OCI-LY7 (cell line): ENCODE measurements at regions not wholly inside any gene's neighbourhood (a gene's known extent, or its start where the extent isn't known, plus 50 kb on each side); places are given as distances from the start of the nearest gene placed in this dataset.

Source experiments
- BruUV-seq: library from RNA; stranded (reverse); fragments of 400-500 nt; replicated peaks from 2 replicates; lab custom pipeline; 2021; lab: Mats Ljungman, UMichigan
- CTCF ChIA-PET: fragments of 300-600 bp; sonication (Branson Sonifier 250); formaldehyde crosslinking; loops from one replicate; lab custom pipeline; 2022; ENCODE audit warnings: antibody characterized with exemption; ENCODE audit not compliant: unreplicated experiment; lab: Charles Lee
- POLR2A ChIA-PET: fragments of 300-600 bp; sonication (Branson Sonifier 250); formaldehyde crosslinking; loops from one replicate; lab custom pipeline; 2022; ENCODE audit warnings: antibody characterized with exemption; lab: Charles Lee
- DNase-seq: peaks from one replicate; pipeline ENCODE4 v3.0.0-alpha.2; 2015; ENCODE audit warnings: low spot score
- H2AFZ ChIP-seq: fragments of 200-600 bp; sonication (generic), shearing (Covaris generic); 2 replicates; pipeline ENCODE4 v1.6.1; 2014; ENCODE audit warnings: mild to moderate bottlenecking, antibody characterized with exemption, low read length, moderate library complexity
- H3K27ac ChIP-seq: fragments of 200-600 bp; sonication (generic); 2 replicates; pipeline ENCODE4 v1.5.1; 2014; ENCODE audit warnings: mixed run types, low read depth, mild to moderate bottlenecking, moderate library complexity, low read length, inconsistent platforms; ENCODE audit not compliant: poor library complexity, severe bottlenecking
- H3K36me3 ChIP-seq: fragments of 200-600 bp; sonication (generic); 2 replicates; pipeline ENCODE4 v1.6.1; 2014; ENCODE audit warnings: mild to moderate bottlenecking, antibody characterized with exemption, low read length, moderate library complexity, mixed read lengths; ENCODE audit not compliant: insufficient read depth
- H3K4me1 ChIP-seq: fragments of 200-600 bp; sonication (generic); 2 replicates; pipeline ENCODE4 v1.5.1; 2014; ENCODE audit warnings: mild to moderate bottlenecking, low read length; ENCODE audit not compliant: insufficient read depth, poor library complexity, severe bottlenecking
- H3K4me2 ChIP-seq: fragments of 200-600 bp; sonication (generic); 2 replicates; pipeline ENCODE4 v1.6.1; 2014; ENCODE audit warnings: mild to moderate bottlenecking, low read length
- H3K4me3 ChIP-seq: fragments of 200-600 bp; sonication (generic); 2 replicates; pipeline ENCODE4 v1.5.1; 2014; ENCODE audit warnings: mild to moderate bottlenecking, low read depth, low read length; ENCODE audit not compliant: poor library complexity, severe bottlenecking
- H3K79me2 ChIP-seq: fragments of 200-600 bp; sonication (generic); 2 replicates; pipeline ENCODE4 v1.6.1; 2016; ENCODE audit warnings: low read depth, mild to moderate bottlenecking, low read length, moderate library complexity, mixed read lengths; ENCODE audit not compliant: insufficient read depth
- H3K9me2 ChIP-seq: fragments of 200-600 bp; sonication (generic); 2 replicates; pipeline ENCODE4 v1.6.1; 2016; ENCODE audit warnings: mild to moderate bottlenecking, low read length, mixed read lengths; ENCODE audit not compliant: insufficient read depth
- H3K9me3 ChIP-seq: fragments of 200-600 bp; sonication (generic); 2 replicates; pipeline ENCODE4 v1.6.1; 2014; ENCODE audit warnings: mild to moderate bottlenecking, mixed run types, low read length, mixed read lengths
- H4K20me1 ChIP-seq: fragments of 200-600 bp; sonication (generic); 2 replicates; pipeline ENCODE4 v1.6.1; 2014; ENCODE audit warnings: mild to moderate bottlenecking, antibody characterized with exemption, low read length, moderate library complexity, mixed read lengths; ENCODE audit not compliant: insufficient read depth
- CTCF ChIP-seq: fragments of 200-600 bp; sonication (generic); conservative IDR thresholded peaks from 2 replicates; pipeline ENCODE4 v1.5.1; 2014; ENCODE audit warnings: mild to moderate bottlenecking, antibody characterized with exemption, low read length, moderate library complexity, mixed read lengths
- EZH2phosphoT487 ChIP-seq: fragments of 200-600 bp; sonication (generic); IDR thresholded peaks from 2 replicates; pipeline ENCODE4 v1.6.1; 2018; ENCODE audit warnings: low read depth, borderline replicate concordance, mild to moderate bottlenecking, mixed run types, antibody characterized with exemption, low read length, moderate library complexity, mixed read lengths
- intact Hi-C: fragments of 100-400 bp; cut with micrococcal nuclease; formaldehyde crosslinking; loops from one replicate; pipeline ENCODE4 v1.10.0; 2022; ENCODE audit not compliant: unreplicated experiment

- H3K4me1 ChIP-seq, result no peaks in the 10 kb centered on the region
- no TSS peak for BruUV-seq
- no peak overlapping the region for H3K27ac ChIP-seq
- H3K4me2 ChIP-seq, result no peak overlapping the region
- H3K79me2 ChIP-seq, result no peaks in the 10 kb centered on the region
- no peaks in the 10 kb centered on the region for H3K9me2 ChIP-seq
- DNase-seq, result no peak
- H3K9me3 ChIP-seq, result no peaks in the 10 kb centered on the region
- H3K36me3 ChIP-seq, result no peaks in the 10 kb centered on the region
- intact Hi-C loops, result no loop called here
- H4K20me1 ChIP-seq, result no peaks in the 10 kb centered on the region
- POLR2A ChIA-PET, result interaction anchor here (0.6 to 2.1 kb wide), 3 partner anchors 25 to 642 kb away, joined by 5 read pairs; no protein-coding TSS in a partner anchor
- CTCF ChIA-PET, result no interaction called here
- TF ChIP-seq CTCF (no peak), EZH2phosphoT487 (no peak)
- H2AFZ ChIP-seq, result no peak overlapping the region
- no peak overlapping the region for H3K4me3 ChIP-seq
These were observed 110.1 kb downstream of the ANAPC4 start for GRCh38 chr4:25487155-25487554.

- no peak overlapping the region for H3K27ac ChIP-seq
- H3K9me3 ChIP-seq, result no peaks in the 10 kb centered on the region
- intact Hi-C loops, result no loop called here
- no peak overlapping the region for H2AFZ ChIP-seq
- no peaks in the 10 kb centered on the region for H3K79me2 ChIP-seq
- TF ChIP-seq EZH2phosphoT487 (no peak), CTCF (no peak)
- CTCF ChIA-PET, result no interaction called here
- no peak overlapping the region for H3K4me2 ChIP-seq
- H3K4me1 ChIP-seq, result no peaks in the 10 kb centered on the region
- H3K4me3 ChIP-seq, result no peak overlapping the region
- POLR2A ChIA-PET, result interaction anchor here (0.5 to 1.1 kb wide), 3 partner anchors 9 to 383 kb away, joined by 3 to 7 read pairs (median 5); no protein-coding TSS in a partner anchor
- no peaks in the 10 kb centered on the region for H4K20me1 ChIP-seq
- H3K36me3 ChIP-seq, result no peaks in the 10 kb centered on the region
- no peaks in the 10 kb centered on the region for H3K9me2 ChIP-seq
- no TSS peak for BruUV-seq
- DNase-seq, result no peak
These were observed 112.3 kb downstream of the ANAPC4 start for GRCh38 chr4:25489253-25489797.

DNA sequence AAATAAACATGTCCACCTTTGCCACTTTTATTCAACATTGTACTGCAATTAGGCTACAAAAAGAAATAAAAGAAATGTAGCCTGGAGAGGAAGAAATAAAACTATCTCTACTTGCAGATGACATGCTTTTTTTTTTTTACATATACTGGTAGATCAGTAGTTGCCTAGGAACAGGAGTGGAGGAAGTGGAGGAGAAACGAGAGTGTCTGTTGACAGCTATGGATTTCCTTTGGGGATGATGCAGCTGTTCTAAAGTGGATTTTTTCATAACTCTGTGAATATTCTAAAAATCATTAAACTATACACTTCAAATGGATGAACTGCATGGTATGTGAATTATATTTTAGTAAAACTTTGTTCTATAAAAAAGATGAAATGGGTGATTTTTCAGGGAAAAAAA lies 116.4 kb downstream of the ANAPC4 start:
- Histone ChIP-seq H2AFZ (no peak overlapping the region), H4K20me1 (no peaks in the 10 kb centered on the region), H3K36me3 (no peaks in the 10 kb centered on the region), H3K9me3 (no peaks in the 10 kb centered on the region), H3K79me2 (no peaks in the 10 kb centered on the region), H3K9me2 (no peaks in the 10 kb centered on the region), H3K4me2 (no peak overlapping the region), H3K4me3 (no peak overlapping the region), H3K27ac (no peak overlapping the region), H3K4me1 (no peaks in the 10 kb centered on the region)
- TF ChIP-seq EZH2phosphoT487 (no peak), CTCF (no peak)
- no peak for DNase-seq
- intact Hi-C loops, result no loop called here
- ChIA-PET POLR2A (no interaction called here), CTCF (no interaction called here)
- no TSS peak for BruUV-seq
